HepG2 (cell line): ENCODE measurements at regions not wholly inside any gene's neighbourhood (a gene's known extent, or its start where the extent isn't known, plus 50 kb on each side); places are given as distances from the start of the nearest gene placed in this dataset.

Experiments
- ATAC-seq: fragments of 200-7000 bp; cut with Tn5 transposase; 3 replicates; pipeline ENCODE4 v1.9.1; 2020; ENCODE audit warnings: mild to moderate bottlenecking, moderate library complexity
- BruUV-seq: library from RNA; stranded (reverse); fragments of 400-500 nt; replicated peaks from 2 replicates; lab custom pipeline; 2021; lab: Mats Ljungman, UMichigan
- CTCF ChIA-PET: fragments of 300-600 bp; formaldehyde crosslinking; extraction: SDS; loops from one replicate; lab custom pipeline; 2021; ENCODE audit warnings: low total read pairs, inconsistent platforms, low intra/inter-chr PET ratio; lab: Yijun Ruan, JAX
- POLR2A ChIA-PET: fragments of 350-600 bp; sonication (Branson Sonifier 250); formaldehyde crosslinking; loops from one replicate; lab custom pipeline; 2020; ENCODE audit warnings: antibody characterized with exemption, inconsistent platforms; lab: Yijun Ruan, JAX
- DNase-seq: peaks from one replicate; pipeline ENCODE4 v3.0.0-alpha.2; 2015; ENCODE audit warnings: low spot score
- FAIRE-seq: peaks from 3 replicates; lab custom pipeline; 2011; peaks lifted over from hg19 to GRCh38; lab: Jason Lieb, UNC
- H2AFZ ChIP-seq: one replicate; pipeline ENCODE4 v1.6.1; 2011; ENCODE audit warnings: low read length, inconsistent platforms
- H3K27ac ChIP-seq: fragments of 300-600 bp; 3 replicates; pipeline ENCODE4 v1.8.0; 2011; ENCODE audit warnings: mixed run types, mild to moderate bottlenecking, mixed read lengths, low read length, inconsistent platforms; ENCODE audit not compliant: insufficient read depth; ENCODE audit errors: extremely low read length
- H3K27me3 ChIP-seq, 2 experiments: fragments of 200-600 bp in 1 of 2; 2 replicates in 1 of 2; 3 replicates in 1 of 2; pipeline versions ENCODE4 v1.6.0 to v1.8.0; 2011; ENCODE audit warnings: low read length in 2 of 2, mild to moderate bottlenecking in 2 of 2, moderate library complexity in 2 of 2, inconsistent platforms in 1 of 2; ENCODE audit not compliant: insufficient read depth in 2 of 2, control insufficient read depth in 1 of 2
- H3K36me3 ChIP-seq, 2 experiments: fragments of 200-600 bp in 1 of 2; replicated peaks in 1 of 2; 2 replicates in 1 of 2; 3 replicates in 1 of 2; pipeline versions ENCODE4 v1.5.1 to v1.8.0; 2011; ENCODE audit warnings: low read length in 2 of 2, inconsistent platforms in 1 of 2; ENCODE audit not compliant: insufficient read depth in 2 of 2, control insufficient read depth in 1 of 2
- H3K4me1 ChIP-seq: 2 replicates; pipeline ENCODE4 v1.5.1; 2012; ENCODE audit warnings: low read length, inconsistent platforms; ENCODE audit not compliant: insufficient read depth
- H3K4me2 ChIP-seq: 2 replicates; pipeline ENCODE4 v1.6.0; 2011; ENCODE audit warnings: low read depth, low read length, inconsistent platforms
- H3K4me3 ChIP-seq, 3 experiments: fragments of 200-600 bp in 1 of 3; sonication (generic), shearing (Covaris generic) in 1 of 3; replicated peaks in 1 of 3; 2 replicates each; pipeline ENCODE4 v1.5.1; 2011 to 2016; ENCODE audit warnings: low read length in 3 of 3, inconsistent platforms in 2 of 3, low read depth in 2 of 3, mild to moderate bottlenecking in 2 of 3, control low read depth in 1 of 3, mixed read lengths in 1 of 3; ENCODE audit not compliant: insufficient read depth in 1 of 3
- H3K79me2 ChIP-seq: one replicate; pipeline ENCODE4 v1.6.1; 2011; ENCODE audit warnings: low read length, inconsistent platforms; ENCODE audit not compliant: insufficient read depth
- H3K9ac ChIP-seq: 2 replicates; pipeline ENCODE4 v1.6.0; 2011; ENCODE audit warnings: mild to moderate bottlenecking, low read depth, low read length, inconsistent platforms; ENCODE audit not compliant: insufficient read depth
- H3K9me3 ChIP-seq: 2 replicates; pipeline ENCODE4 v1.5.1; 2012; ENCODE audit warnings: mild to moderate bottlenecking, low read length
- H4K20me1 ChIP-seq: 2 replicates; pipeline ENCODE4 v1.6.0; 2011; ENCODE audit warnings: inconsistent platforms, mild to moderate bottlenecking, low read length, moderate library complexity; ENCODE audit not compliant: insufficient read depth
- GPN1 ChIP-seq: sonication (generic); formaldehyde crosslinking; IDR thresholded peaks from 2 replicates; pipeline ENCODE4 v1.5.1; 2020; ENCODE audit warnings: missing genetic modification reagents, borderline replicate concordance
- HCFC1 ChIP-seq: fragments of 150-350 bp; IDR thresholded peaks from 2 replicates; pipeline ENCODE4 v1.6.1; 2014; ENCODE audit warnings: low read depth, low read length
- IRX3 ChIP-seq: sonication (generic); formaldehyde crosslinking; IDR thresholded peaks from 2 replicates; pipeline ENCODE4 v1.8.1; 2023; ENCODE audit warnings: mild to moderate bottlenecking, low read depth, missing genetic modification reagents, borderline replicate concordance
- MAFF ChIP-seq: IDR thresholded peaks from 2 replicates; pipeline ENCODE4 v1.6.1; 2011; ENCODE audit warnings: low read depth, low read length, improper control_type of control experiment
- SMAD9 ChIP-seq: sonication (generic); formaldehyde crosslinking; IDR thresholded peaks from 2 replicates; pipeline ENCODE4 v1.5.1; 2020; ENCODE audit warnings: mild to moderate bottlenecking, missing genetic modification reagents
- SRSF9 ChIP-seq: fragments of 200-400 bp; formaldehyde crosslinking; IDR thresholded peaks from 2 replicates; pipeline ENCODE4 v1.6.1; 2018; ENCODE audit warnings: borderline replicate concordance, mild to moderate bottlenecking, low read depth, low read length; ENCODE audit not compliant: insufficient read depth, poor library complexity, severe bottlenecking
- ZFYVE20 ChIP-seq: sonication (generic); formaldehyde crosslinking; IDR thresholded peaks from 2 replicates; pipeline ENCODE4 v1.8.0; 2023; ENCODE audit warnings: low read depth, mild to moderate bottlenecking, moderate library complexity, missing genetic modification reagents, borderline replicate concordance
- ZNF230 ChIP-seq: sonication (generic); formaldehyde crosslinking; IDR thresholded peaks from 2 replicates; pipeline ENCODE4 v1.4.0; 2020; ENCODE audit warnings: mild to moderate bottlenecking, missing genetic modification reagents
- ZNF343 ChIP-seq: sonication (generic); formaldehyde crosslinking; IDR thresholded peaks from 2 replicates; pipeline ENCODE4 v1.4.0; 2020; ENCODE audit warnings: mild to moderate bottlenecking, missing genetic modification reagents
- ZNF530 ChIP-seq: sonication (generic); formaldehyde crosslinking; IDR thresholded peaks from 2 replicates; pipeline ENCODE4 v1.5.0; 2020; ENCODE audit warnings: low read depth, mild to moderate bottlenecking, missing genetic modification reagents
- WGBS: methylation state at CpG from one replicate; pipeline ENCODE4 v1.1.6; 2017; ENCODE audit warnings: low lambda C conversion rate; 5-methylcytosine and 5-hydroxymethylcytosine counted together
- in situ Hi-C: cut with HindIII; loops from 2 replicates; pipeline ENCODE4 v1.10.0; 2017; ENCODE audit warnings: low pct_unique_long_range_greater_than_20kb; ENCODE audit not compliant: extremely low pct_ligation_motif_present
- intact Hi-C: fragments of 100-400 bp; cut with micrococcal nuclease; formaldehyde crosslinking; loops from one replicate; pipeline ENCODE4 v1.10.0; 2022; ENCODE audit not compliant: unreplicated experiment
- TF ChIP-seq, protein P1 (sequence below), 2 experiments: sonication (generic) in 1 of 2; formaldehyde crosslinking in 1 of 2; IDR thresholded peaks; 2 replicates each; pipeline versions ENCODE4 v1.5.1 to v1.6.1; 2011 to 2020; ENCODE audit warnings: borderline replicate concordance in 1 of 2, low read depth in 1 of 2, low read length in 1 of 2, mild to moderate bottlenecking in 1 of 2, missing genetic modification reagents in 1 of 2, moderate library complexity in 1 of 2
- TF ChIP-seq, protein P2 (sequence below): sonication (generic); formaldehyde crosslinking; IDR thresholded peaks from 2 replicates; pipeline ENCODE4 v1.8.1; 2023; ENCODE audit warnings: mild to moderate bottlenecking, inconsistent platforms, moderate library complexity, missing genetic modification reagents, borderline replicate concordance
- TF ChIP-seq, protein P3 (sequence below): sonication (generic); formaldehyde crosslinking; IDR thresholded peaks from 2 replicates; pipeline ENCODE4 v1.4.0; 2020; ENCODE audit warnings: missing genetic modification reagents, borderline replicate concordance

DNA sequence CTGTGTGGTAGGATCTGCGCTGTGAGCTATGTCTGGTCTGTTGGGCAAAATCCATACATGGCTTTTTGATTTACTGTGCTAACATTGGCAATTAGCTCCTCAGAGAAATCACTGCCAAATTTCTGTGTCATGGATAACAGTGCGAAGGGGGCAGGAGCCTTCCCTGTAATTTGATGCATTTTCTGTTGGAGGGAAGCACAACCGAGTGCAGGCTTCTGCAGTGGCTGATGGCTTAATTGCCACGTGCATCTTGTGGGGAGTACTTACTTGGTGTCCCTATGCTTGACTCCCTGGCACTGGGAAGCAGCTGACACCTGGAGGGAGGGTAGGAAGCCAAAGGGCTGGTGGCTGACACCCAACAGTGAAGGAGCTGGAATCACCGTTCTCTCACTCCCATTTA lies 99.3 kb upstream of the PROKR2 start:
- no peaks in the 10 kb centered on the region for H3K79me2 ChIP-seq
- intact Hi-C loops (no loop called here), in situ Hi-C loops (no loop called here)
- no peak overlapping the region for H2AFZ ChIP-seq
- no TSS peak for BruUV-seq
- H3K9ac ChIP-seq, result no peak overlapping the region
- 7% methylated on average over 5 of the region's 5 CpGs for WGBS
- H3K27me3 ChIP-seq, result peaks cover 0 to 37% of the 10 kb centered on the region in 2 experiments; a peak in 2 of 5 replicates
- no peak overlapping the region for H3K4me2 ChIP-seq
- H3K9me3 ChIP-seq, result no peaks in the 10 kb centered on the region
- TF ChIP-seq, protein P1, sequence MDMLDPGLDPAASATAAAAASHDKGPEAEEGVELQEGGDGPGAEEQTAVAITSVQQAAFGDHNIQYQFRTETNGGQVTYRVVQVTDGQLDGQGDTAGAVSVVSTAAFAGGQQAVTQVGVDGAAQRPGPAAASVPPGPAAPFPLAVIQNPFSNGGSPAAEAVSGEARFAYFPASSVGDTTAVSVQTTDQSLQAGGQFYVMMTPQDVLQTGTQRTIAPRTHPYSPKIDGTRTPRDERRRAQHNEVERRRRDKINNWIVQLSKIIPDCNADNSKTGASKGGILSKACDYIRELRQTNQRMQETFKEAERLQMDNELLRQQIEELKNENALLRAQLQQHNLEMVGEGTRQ (IDR thresholded peaks at IDR 0.05; ENCODE audit: low read depth, low read length), result no peak
- TF ChIP-seq, protein P1 (CRISPR knock-in tag; IDR thresholded peaks at IDR 0.05; ENCODE audit: borderline replicate concordance), result no peak
- TF ChIP-seq ZNF230 (CRISPR knock-in tag) (no peak), IRX3 (CRISPR knock-in tag) (no peak), HCFC1 (no peak), MAFF (no peak), SMAD9 (CRISPR knock-in tag) (no peak), ZNF343 (CRISPR knock-in tag) (no peak), GPN1 (CRISPR knock-in tag) (no peak), SRSF9 (no peak), ZFYVE20 (no peak), ZNF530 (CRISPR knock-in tag) (no peak)
- TF ChIP-seq, protein P2, sequence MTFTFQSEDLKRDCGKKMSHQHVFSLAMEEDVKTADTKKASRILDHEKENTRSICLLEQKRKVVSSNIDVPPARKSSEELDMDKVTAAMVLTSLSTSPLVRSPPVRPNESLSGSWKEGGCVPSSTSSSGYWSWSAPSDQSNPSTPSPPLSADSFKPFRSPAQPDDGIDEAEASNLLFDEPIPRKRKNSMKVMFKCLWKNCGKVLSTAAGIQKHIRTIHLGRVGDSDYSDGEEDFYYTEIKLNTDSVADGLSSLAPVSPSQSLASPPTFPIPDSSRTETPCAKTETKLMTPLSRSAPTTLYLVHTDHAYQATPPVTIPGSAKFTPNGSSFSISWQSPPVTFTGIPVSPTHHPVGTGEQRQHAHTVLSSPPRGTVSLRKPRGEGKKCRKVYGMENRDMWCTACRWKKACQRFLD (CRISPR knock-in tag), result no peak
- TF ChIP-seq, protein P3, sequence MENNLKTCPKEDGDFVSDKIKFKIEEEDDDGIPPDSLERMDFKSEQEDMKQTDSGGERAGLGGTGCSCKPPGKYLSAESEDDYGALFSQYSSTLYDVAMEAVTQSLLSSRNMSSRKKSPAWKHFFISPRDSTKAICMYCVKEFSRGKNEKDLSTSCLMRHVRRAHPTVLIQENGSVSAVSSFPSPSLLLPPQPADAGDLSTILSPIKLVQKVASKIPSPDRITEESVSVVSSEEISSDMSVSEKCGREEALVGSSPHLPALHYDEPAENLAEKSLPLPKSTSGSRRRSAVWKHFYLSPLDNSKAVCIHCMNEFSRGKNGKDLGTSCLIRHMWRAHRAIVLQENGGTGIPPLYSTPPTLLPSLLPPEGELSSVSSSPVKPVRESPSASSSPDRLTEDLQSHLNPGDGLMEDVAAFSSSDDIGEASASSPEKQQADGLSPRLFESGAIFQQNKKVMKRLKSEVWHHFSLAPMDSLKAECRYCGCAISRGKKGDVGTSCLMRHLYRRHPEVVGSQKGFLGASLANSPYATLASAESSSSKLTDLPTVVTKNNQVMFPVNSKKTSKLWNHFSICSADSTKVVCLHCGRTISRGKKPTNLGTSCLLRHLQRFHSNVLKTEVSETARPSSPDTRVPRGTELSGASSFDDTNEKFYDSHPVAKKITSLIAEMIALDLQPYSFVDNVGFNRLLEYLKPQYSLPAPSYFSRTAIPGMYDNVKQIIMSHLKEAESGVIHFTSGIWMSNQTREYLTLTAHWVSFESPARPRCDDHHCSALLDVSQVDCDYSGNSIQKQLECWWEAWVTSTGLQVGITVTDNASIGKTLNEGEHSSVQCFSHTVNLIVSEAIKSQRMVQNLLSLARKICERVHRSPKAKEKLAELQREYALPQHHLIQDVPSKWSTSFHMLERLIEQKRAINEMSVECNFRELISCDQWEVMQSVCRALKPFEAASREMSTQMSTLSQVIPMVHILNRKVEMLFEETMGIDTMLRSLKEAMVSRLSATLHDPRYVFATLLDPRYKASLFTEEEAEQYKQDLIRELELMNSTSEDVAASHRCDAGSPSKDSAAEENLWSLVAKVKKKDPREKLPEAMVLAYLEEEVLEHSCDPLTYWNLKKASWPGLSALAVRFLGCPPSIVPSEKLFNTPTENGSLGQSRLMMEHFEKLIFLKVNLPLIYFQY (CRISPR knock-in tag), result no peak
- H3K4me1 ChIP-seq, result no peaks in the 10 kb centered on the region
- no peak overlapping the region for H3K27ac ChIP-seq
- no peak for FAIRE-seq
- no peaks in the 10 kb centered on the region for H3K36me3 ChIP-seq
- CTCF ChIA-PET, result no interaction called here
- no peak overlapping the region for H3K4me3 ChIP-seq
- POLR2A ChIA-PET, result no interaction called here
- no peak for DNase-seq
- no peak for ATAC-seq
- H4K20me1 ChIP-seq, result no peaks in the 10 kb centered on the region
